T-helper 1 cell treated with Interleukin-12 subunit alpha and Interleukin-12 subunit beta and Interleukin-4 antibody, amounts not matched to agents 30 ng/mL and 1 ng/mL, for 36 hours (primary cell): ENCODE measurements at regions not wholly inside any gene's neighbourhood (a gene's known extent, or its start where the extent isn't known, plus 50 kb on each side); places are given as distances from the start of the nearest gene placed in this dataset.
"Not testable (repeated sequence)": the region's sequence is repeated elsewhere in the genome, so short reads cannot be mapped to it uniquely, and the experiment has no call there.

Source experiments
- intact Hi-C: fragments of 100-400 bp; cut with micrococcal nuclease; formaldehyde crosslinking; loops from one replicate; pipeline ENCODE4 v1.15.1; 2024

DNA sequence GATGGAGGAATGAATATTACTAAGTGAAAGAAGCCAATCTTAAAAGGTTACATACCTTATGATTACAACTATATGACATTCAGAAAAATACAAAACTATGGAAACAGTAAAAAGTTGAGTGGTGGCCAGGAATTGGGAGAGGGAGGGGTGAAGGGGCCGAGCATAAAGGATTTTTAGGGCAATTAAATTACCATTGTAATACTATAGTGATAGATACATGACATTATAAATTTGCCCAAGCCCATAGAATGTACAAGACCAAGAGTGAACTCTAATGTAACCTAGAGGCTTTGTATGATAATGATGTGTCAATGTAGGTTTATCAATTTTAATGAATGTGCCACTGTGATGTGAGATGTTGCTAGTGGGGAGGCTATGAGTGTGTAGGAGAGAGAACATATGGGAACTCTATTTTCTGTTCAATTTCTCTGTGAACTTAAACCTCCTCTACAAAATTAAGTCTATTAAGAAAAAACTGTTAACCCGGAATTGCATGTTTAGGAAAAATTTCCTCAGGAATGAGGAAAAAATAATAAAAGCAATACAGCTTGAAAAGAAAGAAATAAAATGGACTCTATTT, 541.9 kb upstream of the UBE2E2 start:
- intact Hi-C loops = no loop called here

DNA sequence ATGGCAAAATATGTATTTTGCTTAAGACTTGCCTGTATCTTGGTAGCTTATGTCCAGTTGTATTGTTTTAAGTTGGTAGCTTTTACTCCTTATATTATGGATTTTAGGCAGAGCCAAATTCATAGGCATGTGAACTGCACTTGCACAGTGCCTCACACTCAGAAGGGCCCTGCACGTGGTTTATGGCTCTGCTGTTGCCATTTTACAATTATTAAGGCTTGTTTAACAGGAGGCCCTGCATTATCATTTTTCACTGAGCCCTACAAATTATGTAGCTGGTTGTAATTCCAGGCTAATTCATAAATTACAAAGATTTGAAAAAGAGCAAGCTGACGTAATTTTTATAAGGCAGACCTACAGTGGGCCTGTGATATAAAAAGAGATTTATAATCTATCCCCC, 537.6 kb upstream of the UBE2E2 start:
- intact Hi-C loops = no loop called here

DNA sequence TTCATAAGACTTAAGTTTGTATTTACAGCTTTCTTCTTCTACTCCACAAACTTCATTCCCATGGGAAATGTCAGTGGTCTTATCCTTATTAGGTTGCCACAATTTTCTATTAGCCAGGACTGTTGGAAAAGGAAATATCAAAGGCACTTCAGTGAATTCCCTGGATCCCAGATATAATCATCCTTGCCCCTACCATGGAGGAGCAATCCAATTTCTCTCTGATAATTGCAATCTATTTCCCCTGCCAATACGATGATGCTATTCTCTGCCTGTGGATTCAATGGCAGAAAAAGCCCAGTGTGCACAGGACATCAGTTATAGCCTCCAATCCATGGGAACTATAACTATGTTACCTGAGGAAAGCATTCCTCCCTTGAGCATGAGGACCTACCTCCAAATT, 536.4 kb upstream of the UBE2E2 start:
- intact Hi-C loops = no loop called here

DNA sequence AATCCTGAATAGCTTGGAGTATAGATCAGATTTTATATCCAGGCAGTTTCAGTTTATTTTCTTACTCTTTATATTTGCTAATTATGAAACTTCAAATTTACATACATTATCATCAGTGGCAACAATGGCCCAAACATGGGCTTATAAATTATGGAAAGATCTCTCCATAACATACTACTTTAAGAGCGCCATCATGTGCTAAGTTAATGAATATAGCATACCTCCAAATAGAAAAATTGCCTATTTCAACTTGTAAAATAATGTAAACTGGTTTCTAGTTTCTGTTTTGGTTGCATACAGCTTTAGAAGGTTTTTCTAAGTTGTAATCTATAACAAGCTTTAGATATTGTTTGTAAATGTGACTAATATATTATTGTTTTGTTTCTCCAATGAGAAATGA, 531.3 kb upstream of the UBE2E2 start:
- intact Hi-C loops = no loop called here

DNA sequence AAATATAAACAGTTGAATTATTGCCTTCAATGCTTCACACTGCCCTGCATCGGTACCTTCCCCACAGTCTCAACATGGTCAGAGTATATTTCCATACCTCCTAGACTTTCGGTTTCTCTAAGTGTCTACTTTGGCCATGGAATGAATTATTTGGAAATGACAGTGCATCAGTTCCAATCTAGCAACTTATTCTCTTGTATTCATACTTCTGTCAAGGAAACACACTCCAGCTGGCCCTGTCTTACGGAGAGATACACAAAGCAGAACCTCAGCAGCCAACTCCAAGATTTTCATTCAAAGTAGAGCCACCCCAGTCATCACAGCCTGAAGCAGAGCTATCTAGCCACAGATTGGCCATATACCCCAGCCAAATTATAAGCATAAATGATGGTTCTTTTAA, 518.4 kb upstream of the UBE2E2 start:
- intact Hi-C loops = no loop called here

DNA sequence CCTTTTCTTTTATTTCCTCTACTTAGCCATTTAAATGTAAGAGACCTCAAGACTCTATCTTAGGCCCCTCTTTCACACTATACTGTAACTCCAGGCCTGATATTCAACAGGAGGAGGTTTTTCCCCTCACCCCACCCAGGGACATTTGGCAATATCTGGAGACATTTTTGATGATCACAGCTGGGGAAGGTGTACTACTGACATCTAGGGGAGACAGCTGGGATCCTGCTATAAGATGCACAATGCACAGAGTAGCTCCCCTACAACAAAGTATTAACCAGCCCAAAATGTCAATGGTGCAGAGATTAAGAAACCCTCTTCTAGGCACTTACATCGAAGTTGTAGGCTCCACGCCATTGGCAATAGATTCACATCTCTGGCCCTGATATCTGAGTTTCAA, 517.5 kb upstream of the UBE2E2 start:
- intact Hi-C loops = no loop called here

DNA sequence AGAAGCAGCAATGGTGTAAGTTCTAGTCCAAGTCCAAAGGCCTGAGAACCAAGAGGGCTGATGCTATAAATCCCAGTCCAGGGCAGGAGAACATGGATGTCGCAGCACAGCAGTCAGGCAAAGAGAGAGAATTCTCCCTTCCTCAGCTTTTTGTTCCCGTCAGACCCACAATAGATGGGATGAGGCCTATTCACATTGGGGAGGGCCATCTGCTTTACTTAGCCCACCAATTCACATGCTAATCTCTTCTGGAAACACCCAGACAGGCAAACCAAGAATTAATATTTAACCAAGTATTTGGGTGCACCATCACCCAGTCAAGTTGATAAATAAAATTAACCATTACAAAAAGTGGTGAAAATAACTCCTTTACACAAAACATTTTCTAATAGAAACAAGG, 511.7 kb upstream of the UBE2E2 start:
- intact Hi-C loops = no loop called here

DNA sequence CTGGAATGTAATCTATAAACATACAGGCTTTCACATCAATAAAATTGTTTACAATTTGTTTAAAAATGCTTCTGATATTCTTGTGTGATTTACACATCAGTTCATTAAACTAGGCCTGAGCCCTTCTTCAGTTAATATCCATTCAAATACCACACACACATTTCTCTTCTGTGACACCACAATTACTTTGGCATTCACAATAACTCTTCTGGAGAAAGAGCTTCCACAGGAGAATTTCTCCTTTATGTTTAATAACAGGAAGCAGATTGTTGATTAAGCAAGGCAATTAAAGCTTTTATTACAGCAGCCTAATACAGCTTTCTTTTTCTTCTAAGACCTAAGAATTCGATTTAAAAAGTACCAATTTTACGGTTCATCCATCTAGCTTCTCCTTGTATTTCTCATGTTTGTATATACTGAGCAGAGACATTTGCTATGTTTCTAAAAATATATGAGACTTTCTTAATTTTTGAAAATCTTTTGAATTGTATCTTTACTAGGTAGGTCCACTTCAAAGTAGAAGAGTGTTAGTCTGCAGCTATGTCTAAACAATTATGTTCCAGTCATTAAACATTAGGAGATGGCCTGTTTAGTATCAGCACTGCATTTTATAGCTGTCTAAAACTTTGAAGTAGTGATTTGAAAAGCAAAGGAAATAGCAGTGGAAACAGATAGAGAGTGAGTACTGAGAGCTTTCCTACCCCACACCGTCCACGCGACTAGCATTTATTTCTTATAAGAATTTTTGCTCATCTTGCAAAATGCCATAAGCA, 511.1 kb upstream of the UBE2E2 start:
- intact Hi-C loops = no loop called here

DNA sequence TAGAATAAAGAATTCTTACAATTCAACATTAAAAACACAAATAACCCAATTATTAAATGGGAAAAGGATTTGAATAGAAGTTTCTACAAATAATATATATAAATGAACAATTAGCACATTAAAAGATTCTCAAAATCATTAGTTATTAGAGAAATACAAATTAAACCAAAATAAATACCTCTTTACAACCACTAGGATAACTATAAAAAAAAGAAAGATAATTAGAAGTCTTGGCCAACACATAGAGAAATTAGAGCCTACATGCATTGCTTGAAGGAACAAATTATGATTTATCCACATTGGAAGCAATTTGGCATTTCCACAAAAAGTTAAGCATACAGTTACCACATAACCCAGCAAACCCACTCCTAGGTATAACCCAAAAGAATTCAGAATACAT, 502.3 kb upstream of the UBE2E2 start:
- intact Hi-C loops = no loop called here

DNA sequence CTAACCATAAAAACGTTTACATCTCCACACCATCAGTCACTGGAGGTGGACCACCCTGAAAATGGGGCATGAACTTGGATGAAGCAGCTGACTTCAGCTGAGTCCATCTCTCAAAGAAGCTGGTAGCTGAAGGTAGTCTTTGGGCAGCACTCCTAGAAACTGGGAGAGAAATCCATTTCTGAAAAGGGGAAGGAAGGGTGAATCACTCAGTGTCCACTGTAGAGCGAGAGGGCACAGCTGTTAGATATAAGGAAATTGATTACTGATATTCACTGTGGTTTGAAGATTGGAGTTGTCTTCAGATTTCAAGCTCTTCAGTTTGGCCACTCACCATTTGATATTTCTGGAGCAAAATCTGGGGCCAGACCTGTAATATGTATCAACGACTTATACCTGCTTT, 499.0 kb upstream of the UBE2E2 start:
- intact Hi-C loops = no loop called here

DNA sequence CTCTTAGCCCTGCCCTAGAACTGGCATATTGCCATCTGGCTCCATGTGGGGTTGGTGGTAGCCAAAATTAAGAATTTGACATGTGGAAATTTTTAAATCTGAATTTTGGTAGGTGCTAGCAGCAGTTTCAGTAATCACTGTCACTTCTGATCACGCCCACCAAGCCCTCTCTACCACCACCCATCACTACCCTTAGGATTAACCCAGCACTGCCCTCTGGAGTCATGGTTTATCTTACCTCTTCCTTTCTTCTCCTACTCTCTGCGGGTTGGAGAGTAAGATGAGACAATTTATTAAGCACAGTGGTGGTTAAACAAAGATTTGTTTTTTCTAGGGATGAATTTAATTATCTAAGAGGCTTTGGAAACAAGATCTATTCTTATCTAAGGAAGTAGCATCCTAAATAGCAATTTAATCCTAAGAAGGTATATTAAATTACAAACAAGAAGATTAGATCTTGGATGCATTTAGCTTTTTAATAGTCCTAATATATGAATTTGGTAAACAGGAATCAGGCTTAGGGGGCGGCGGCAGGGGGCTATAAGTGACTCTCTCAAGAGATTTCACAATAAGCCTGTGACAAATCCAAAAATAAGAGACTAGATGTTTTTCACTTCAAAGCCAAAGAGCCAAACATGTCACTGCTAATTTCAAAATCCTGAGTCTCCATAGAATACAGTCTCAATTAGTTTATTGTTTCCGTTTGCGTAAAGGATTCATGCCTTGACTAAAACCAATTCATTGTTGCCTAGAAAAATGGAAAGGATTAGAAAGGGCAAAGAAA, 498.4 kb upstream of the UBE2E2 start:
- intact Hi-C loops = no loop called here

DNA sequence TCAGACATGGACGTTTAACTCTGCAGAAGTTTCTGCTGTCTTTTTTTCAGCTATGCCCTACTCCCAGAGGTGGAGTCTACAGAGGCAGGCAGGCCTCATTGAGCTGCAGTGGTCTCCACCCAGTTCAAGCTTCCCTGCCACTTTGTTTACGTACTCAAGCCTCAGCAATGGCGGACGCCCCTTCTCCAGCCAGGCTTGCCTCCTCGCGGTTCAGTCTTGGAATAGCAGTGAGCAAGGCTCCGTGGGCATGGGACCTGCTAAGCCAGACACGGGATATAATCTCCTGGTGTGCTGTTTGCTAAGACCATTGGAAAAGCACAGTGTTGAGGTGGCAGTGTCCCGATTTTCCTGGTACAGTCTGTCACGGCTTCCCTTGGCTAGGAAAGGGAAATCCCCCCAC, 496.2 kb upstream of the UBE2E2 start:
- intact Hi-C loops = not testable (repeated sequence)

DNA sequence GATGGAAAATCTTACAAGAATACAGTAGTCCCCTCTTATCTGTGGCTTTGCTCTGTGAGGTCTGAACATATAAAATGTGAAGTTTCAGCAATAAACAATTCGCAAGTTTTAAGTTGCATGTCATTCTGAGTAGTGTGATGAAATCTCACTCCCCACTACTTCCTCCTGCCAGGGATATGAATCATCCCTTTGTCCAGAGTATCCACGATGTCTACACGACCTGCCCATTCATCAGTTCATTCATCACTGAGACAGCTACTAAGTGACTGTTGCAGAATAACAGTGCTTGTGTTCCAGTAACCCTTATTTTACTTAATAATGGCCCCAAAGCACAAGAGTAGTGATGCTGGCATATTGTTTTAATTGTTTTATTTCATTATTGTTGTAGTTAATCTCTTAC, 489.2 kb upstream of the UBE2E2 start:
- intact Hi-C loops = no loop called here

DNA sequence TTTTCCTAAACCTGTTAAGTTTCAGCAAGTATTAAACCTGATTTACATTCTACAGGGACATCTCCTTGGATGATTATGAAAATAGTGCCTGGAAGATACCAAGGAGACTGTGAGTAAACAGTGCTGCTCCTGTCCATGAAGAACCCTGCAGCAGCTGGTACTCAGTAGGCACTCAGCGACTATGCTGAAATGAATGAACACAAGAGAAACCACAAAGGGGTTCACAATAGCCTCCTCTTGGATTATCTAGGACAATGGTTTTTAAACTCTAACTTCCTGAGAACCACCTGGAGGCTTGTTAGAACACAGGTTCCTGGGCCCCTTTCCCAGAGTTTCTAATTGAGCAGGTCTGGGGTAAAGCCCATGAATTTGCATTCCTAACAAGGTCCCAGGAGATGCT, 488.4 kb upstream of the UBE2E2 start:
- intact Hi-C loops = no loop called here

DNA sequence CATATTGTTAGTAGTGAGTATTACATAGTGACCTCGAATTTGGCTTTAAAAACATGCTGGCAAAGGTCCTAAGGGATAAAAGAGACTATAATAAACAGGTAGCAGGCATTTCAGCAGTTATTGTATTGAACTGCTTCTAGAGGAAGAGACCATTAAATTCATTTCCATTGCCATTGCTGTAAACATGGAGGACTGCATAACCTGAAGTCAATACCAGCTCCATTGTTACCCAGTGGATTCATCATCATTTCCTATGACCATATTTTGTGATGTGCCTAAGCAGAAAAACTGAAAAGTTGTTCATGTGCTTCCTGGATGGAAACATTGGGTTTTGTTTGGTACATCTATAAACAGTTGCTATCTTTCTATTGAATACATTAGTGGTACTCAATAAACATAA, 482.5 kb upstream of the UBE2E2 start:
- intact Hi-C loops = no loop called here

DNA sequence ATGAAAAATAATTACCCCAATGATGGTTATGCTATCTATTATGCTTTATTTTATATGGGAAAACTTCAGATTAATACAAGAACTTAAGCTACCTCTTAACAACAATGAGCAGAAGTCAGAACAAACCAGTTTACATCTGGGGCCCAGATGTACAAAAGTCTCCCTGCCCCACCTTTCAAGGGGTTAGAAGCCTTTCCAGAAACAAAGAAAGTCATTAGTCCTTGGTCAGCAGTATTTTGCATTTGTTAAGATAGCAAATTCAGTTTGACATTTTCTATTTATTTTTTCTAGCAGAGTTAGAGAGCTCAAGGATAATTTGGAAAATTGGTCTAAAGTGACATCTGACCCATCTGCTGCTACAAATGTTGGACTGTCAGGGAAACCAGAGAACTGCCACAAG, 478.7 kb upstream of the UBE2E2 start:
- intact Hi-C loops = no loop called here

DNA sequence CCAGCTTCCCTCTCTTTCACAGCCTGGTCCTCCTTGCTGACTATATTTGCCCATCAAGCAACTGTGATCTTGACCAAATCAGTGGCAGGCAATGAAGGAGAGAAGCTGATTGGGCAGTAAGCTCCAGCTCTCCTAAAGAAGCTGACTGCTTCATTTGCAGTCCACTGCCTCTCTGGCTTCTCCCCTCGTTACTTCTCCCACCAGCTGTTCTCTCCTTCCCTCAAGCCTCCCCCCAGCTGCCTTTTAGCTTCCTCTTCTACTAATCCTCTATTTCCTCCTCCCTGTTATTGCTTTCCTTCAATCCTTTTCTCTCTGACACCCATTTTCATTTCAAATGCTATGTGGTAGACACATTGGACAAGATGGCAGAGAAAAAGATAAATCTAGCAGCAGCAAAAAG, 474.7 kb upstream of the UBE2E2 start:
- intact Hi-C loops = no loop called here

DNA sequence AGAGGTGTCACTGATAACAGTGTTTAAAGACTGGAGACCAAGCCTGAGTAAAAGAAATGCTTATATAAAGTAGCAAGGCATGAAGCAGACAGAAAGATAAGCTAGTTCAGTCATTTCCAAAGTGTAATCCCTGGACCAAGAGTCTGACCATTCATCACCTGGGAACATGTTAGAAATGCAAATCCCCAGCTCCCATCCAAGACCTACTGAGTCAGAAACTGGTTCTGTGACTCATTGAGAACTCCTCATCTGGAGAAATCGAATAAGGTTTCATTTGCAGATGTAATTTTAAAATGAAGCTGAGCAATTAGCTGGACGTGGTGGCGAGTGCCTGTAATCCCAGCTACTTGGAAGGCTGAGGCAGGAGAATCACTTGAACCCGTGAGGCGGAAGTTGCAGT, 473.9 kb upstream of the UBE2E2 start:
- intact Hi-C loops = no loop called here

DNA sequence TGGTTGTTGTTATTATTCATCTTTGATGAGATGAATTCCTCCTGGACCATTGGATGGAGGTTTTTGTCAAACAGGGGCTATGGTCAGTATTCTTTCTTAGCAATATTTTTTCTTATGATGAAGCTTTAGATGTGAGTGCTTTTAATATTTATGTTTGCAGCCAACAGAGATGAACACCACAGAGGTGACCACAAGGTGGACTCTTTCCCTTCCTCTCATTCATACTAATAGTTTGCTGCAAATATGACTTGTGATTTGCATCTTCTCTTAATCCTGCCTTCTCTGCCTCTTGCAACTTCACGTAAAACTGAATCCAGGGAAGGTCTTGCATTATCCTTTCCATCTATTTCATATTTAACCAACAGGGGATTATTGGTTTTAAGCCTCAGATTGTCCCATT, 473.1 kb upstream of the UBE2E2 start:
- intact Hi-C loops = no loop called here

DNA sequence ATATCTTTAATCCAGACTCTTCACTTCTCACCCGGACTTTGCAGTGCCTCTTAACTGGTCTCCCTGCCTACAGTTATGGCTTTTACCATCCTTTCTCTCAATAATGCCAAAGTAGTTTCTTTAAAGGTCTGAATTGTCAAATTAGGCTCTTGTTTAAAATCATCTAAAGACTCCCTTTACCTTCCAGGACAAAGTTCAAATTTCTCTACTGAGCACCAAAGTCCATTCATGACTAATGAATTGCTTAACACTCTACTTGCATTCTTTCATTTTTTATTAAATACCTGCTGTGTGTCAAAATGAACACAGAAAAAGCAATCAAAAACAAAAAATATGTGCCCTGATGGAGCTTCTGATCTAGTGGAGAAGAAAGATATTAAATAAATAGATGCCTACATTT, 472.4 kb upstream of the UBE2E2 start:
- intact Hi-C loops = no loop called here

DNA sequence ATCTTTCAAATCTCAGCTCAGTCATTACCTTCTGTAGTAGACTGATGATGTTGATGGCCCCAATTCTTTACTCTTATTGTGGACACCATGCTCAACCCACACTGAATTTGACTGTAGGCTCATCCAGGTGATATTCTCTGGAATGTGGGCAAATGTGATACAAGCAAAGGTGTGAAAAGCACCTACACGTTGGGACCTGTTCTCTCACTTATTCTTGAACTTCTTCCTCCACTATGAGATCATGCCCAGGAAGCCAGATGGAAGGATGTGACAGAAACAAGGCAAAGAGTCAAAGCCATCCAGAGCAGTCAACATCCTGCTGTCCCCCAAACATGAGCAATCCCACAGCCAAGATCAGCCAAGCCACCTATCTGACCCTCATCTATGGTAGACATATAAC, 471.2 kb upstream of the UBE2E2 start:
- intact Hi-C loops = no loop called here

DNA sequence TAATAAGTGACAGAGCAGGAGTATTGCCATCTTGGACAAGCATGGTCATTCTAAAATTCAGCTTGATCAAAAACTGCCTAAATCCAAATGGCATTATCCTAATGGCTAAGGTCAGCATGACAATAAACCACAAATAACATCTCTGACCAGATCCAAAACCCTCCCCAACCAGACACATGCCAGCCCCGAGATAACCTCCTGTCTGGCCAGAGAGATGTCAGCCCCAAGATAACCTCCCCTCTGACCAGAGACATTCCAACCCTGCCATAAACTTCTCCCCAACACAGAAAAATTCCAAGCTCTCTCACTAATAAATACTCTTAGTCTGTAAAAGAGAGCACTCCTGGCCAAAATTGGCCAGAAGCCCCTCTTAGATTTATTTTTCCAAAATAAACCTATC, 470.5 kb upstream of the UBE2E2 start:
- intact Hi-C loops = no loop called here

DNA sequence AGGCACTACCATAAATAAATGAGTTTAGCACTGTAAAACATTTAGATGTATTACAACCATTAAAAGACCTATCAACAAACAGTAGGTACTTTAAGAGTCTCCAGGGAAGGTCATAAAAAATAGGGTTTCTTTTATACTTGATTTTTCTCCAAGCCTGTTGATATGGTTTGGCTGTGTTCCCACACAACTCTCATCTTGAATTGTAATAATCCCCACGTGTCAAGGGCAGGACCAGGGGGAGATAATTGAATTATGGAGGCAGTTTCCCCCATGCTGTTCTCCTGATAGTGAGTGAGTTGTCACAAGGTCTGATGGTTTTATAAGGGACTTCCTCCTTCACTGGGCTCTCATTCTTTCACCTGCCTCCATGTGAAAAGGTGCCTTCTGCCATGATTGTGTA, 468.9 kb upstream of the UBE2E2 start:
- intact Hi-C loops = no loop called here
